H1 (cell line): ENCODE measurements at regions not wholly inside any gene's neighbourhood (a gene's known extent, or its start where the extent isn't known, plus 50 kb on each side); places are given as distances from the start of the nearest gene placed in this dataset.

Source experiments
- CHD7 ChIP-seq: fragments of 300-600 bp; sonication (generic); IDR thresholded peaks from 2 replicates; pipeline ENCODE4 v1.7.1; 2012; ENCODE audit warnings: low read length, moderate library complexity, mild to moderate bottlenecking, inconsistent platforms; ENCODE audit not compliant: insufficient replicate concordance

- no peak for TF ChIP-seq CHD7
These were observed 219.8 kb downstream of the ACTR3B start (continued) for GRCh38 chr7:152979376-152979775.
